Fibroblast of lung (primary cell): ENCODE measurements at regions not wholly inside any gene's neighbourhood (a gene's known extent, or its start where the extent isn't known, plus 50 kb on each side); places are given as distances from the start of the nearest gene placed in this dataset.

Experiments
- DNase-seq, 2 donors: peaks; one replicate each; pipeline versions ENCODE4 v3.0.0 to v3.0.0-alpha.2; 2010; ENCODE audit warnings: low read depth in 2 of 2
- H2AFZ ChIP-seq: 2 replicates; pipeline ENCODE4 v1.5.1; 2012; ENCODE audit warnings: low read length, control low read depth, inconsistent platforms
- H3K27ac ChIP-seq: 2 replicates; pipeline ENCODE4 v1.5.1; 2011; ENCODE audit warnings: low read length, control low read depth; ENCODE audit not compliant: insufficient read depth
- H3K27me3 ChIP-seq: 2 replicates; pipeline ENCODE4 v1.5.1; 2011; ENCODE audit warnings: mild to moderate bottlenecking, low read length; ENCODE audit not compliant: control insufficient read depth, insufficient read depth
- H3K36me3 ChIP-seq: 2 replicates; pipeline ENCODE4 v1.5.1; 2011; ENCODE audit warnings: low read length; ENCODE audit not compliant: control insufficient read depth, insufficient read depth
- H3K4me1 ChIP-seq: 2 replicates; pipeline ENCODE4 v1.5.1; 2011; ENCODE audit warnings: low read length; ENCODE audit not compliant: control insufficient read depth, insufficient read depth; ENCODE audit errors: extremely low read depth
- H3K4me2 ChIP-seq: 2 replicates; pipeline ENCODE4 v1.5.1; 2011; ENCODE audit warnings: low read length, control low read depth; ENCODE audit not compliant: insufficient read depth; ENCODE audit errors: extremely low read depth
- H3K4me3 ChIP-seq, 4 experiments: fragments of 200-600 bp in 1 of 4; sonication (generic) in 1 of 4; replicated peaks in 1 of 4; 2 replicates each; pipeline ENCODE4 v1.5.1; 2011 to 2016; ENCODE audit warnings: low read length in 4 of 4, low read depth in 3 of 4, mild to moderate bottlenecking in 3 of 4, control low read depth in 2 of 4, inconsistent platforms in 1 of 4, mixed read lengths in 1 of 4; ENCODE audit not compliant: insufficient read depth in 1 of 4; ENCODE audit errors: control extremely low read depth in 1 of 4
- H3K79me2 ChIP-seq: 2 replicates; pipeline ENCODE4 v1.5.1; 2012; ENCODE audit warnings: mild to moderate bottlenecking, low read length, inconsistent platforms; ENCODE audit not compliant: control insufficient read depth, insufficient read depth
- H3K9ac ChIP-seq: 2 replicates; pipeline ENCODE4 v1.5.1; 2011; ENCODE audit warnings: mild to moderate bottlenecking, low read length, control low read depth; ENCODE audit not compliant: insufficient read depth
- H3K9me3 ChIP-seq: 2 replicates; pipeline ENCODE4 v1.5.1; 2012; ENCODE audit warnings: low read depth, low read length; ENCODE audit not compliant: control insufficient read depth, insufficient read depth
- H4K20me1 ChIP-seq: 2 replicates; pipeline ENCODE4 v1.5.1; 2011; ENCODE audit warnings: low read length; ENCODE audit not compliant: control insufficient read depth, insufficient read depth; ENCODE audit errors: extremely low read depth
- EZH2 ChIP-seq: IDR thresholded peaks from 2 replicates; pipeline ENCODE4 v1.5.1; 2012; ENCODE audit warnings: low read length, control low read depth, mild to moderate bottlenecking; ENCODE audit errors: missing control alignments
- TF ChIP-seq, protein P1 (sequence below), 2 donors: IDR thresholded peaks in 1 of 2; conservative IDR thresholded peaks in 1 of 2; 1 replicate in 1 of 2; 2 replicates in 1 of 2; pipeline ENCODE4 v1.5.1; 2011 to 2012; ENCODE audit warnings: low read length in 2 of 2, control low read depth in 1 of 2, inconsistent platforms in 1 of 2, low read depth in 1 of 2, mild to moderate bottlenecking in 1 of 2

GRCh38 chr2:54381293-54381692 is 74.8 kb upstream of the SPTBN1 start:
- no peak for DNase-seq
- no peak overlapping the region for H3K9ac ChIP-seq
- no peaks in the 10 kb centered on the region for H3K27me3 ChIP-seq
- H3K9me3 ChIP-seq, result no peaks in the 10 kb centered on the region
- no peak overlapping the region for H2AFZ ChIP-seq
- H3K4me3 ChIP-seq, result no peak overlapping the region
- no peak overlapping the region for H3K4me2 ChIP-seq
- no peaks in the 10 kb centered on the region for H3K4me1 ChIP-seq
- no peak overlapping the region for H3K27ac ChIP-seq
- no peaks in the 10 kb centered on the region for H3K36me3 ChIP-seq
- TF ChIP-seq, protein P1, sequence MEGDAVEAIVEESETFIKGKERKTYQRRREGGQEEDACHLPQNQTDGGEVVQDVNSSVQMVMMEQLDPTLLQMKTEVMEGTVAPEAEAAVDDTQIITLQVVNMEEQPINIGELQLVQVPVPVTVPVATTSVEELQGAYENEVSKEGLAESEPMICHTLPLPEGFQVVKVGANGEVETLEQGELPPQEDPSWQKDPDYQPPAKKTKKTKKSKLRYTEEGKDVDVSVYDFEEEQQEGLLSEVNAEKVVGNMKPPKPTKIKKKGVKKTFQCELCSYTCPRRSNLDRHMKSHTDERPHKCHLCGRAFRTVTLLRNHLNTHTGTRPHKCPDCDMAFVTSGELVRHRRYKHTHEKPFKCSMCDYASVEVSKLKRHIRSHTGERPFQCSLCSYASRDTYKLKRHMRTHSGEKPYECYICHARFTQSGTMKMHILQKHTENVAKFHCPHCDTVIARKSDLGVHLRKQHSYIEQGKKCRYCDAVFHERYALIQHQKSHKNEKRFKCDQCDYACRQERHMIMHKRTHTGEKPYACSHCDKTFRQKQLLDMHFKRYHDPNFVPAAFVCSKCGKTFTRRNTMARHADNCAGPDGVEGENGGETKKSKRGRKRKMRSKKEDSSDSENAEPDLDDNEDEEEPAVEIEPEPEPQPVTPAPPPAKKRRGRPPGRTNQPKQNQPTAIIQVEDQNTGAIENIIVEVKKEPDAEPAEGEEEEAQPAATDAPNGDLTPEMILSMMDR (conservative IDR thresholded peaks at IDR 0.05 in 1 of 2, IDR thresholded peaks at IDR 0.05 in 1 of 2; ENCODE audit: low read depth in 1 of 2, low read length in 2 of 2), result no peak
- no peak for TF ChIP-seq EZH2
- H4K20me1 ChIP-seq, result no peaks in the 10 kb centered on the region
- H3K79me2 ChIP-seq, result no peaks in the 10 kb centered on the region

- Histone ChIP-seq H3K27ac (no peak overlapping the region), H3K9me3 (no peaks in the 10 kb centered on the region), H3K4me2 (no peak overlapping the region), H3K9ac (no peak overlapping the region), H4K20me1 (no peaks in the 10 kb centered on the region), H3K79me2 (no peaks in the 10 kb centered on the region), H3K4me3 (no peak overlapping the region), H3K4me1 (no peaks in the 10 kb centered on the region), H2AFZ (no peak overlapping the region), H3K36me3 (no peaks in the 10 kb centered on the region), H3K27me3 (no peaks in the 10 kb centered on the region)
- DNase-seq, result peak in 1 of 2 donors; percentile 32
- TF ChIP-seq, protein P1 (conservative IDR thresholded peaks at IDR 0.05 in 1 of 2, IDR thresholded peaks at IDR 0.05 in 1 of 2; ENCODE audit: low read depth in 1 of 2, low read length in 2 of 2), result no peak
- TF ChIP-seq EZH2, result no peak
These were observed 73.5 kb upstream of the SPTBN1 start for GRCh38 chr2:54382601-54383000.

DNA sequence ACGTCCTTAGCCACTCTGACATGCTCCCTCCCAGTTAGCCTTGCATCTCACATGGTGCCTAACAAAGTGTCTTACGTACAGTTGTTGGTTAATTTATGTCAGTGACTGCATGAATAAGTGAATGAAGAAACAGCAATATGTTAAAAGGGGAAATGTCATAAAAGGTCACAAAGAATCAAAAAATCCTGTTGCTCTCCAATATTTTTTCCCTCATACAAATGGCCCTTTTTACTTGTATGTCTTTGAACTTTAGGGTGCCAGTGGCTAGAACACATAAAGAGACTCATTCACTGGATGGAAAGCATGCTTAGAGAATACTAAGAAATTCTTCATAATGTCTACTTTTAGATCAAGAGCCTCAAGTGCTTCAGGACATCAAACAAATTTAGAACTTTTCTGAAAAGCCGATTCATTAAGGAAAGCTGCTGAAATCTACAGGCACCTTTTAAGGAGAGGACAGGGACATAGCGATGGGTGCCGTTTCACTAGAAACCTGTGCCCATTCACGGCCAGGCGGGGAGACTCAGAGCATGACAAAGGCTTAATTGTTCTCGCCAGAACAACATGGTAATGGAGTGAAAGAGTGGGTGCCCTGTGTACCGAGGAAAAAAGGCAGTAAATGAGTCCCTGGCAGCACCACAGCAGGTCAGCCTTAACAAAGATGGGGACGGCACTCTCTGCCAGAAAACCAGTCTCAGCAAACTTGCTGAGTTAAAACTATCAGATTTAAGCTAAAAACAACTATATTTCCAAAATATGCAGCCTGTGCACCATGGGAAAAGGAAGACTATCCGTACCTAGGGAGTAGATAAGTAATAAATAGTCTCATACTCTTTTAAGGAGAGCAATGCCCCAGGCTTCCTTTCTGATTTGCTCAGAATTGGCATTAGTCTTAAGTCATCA is 71.6 kb upstream of the SPTBN1 start:
- Histone ChIP-seq H3K27ac (no peak overlapping the region), H2AFZ (no peak overlapping the region), H4K20me1 (no peaks in the 10 kb centered on the region), H3K79me2 (no peaks in the 10 kb centered on the region), H3K4me2 (no peak overlapping the region), H3K27me3 (no peaks in the 10 kb centered on the region), H3K4me1 (peaks cover 6% of the 10 kb centered on the region), H3K9ac (no peak overlapping the region), H3K9me3 (no peaks in the 10 kb centered on the region), H3K36me3 (no peaks in the 10 kb centered on the region), H3K4me3 (no peak overlapping the region)
- no peak for TF ChIP-seq EZH2
- TF ChIP-seq, protein P1 (conservative IDR thresholded peaks at IDR 0.05 in 1 of 2, IDR thresholded peaks at IDR 0.05 in 1 of 2; ENCODE audit: low read depth in 1 of 2, low read length in 2 of 2), result no peak
- no peak for DNase-seq
